ENCODE measurements at regions not wholly inside any gene's neighbourhood (a gene's known extent, or its start where the extent isn't known, plus 50 kb on each side); places are given as distances from the start of the nearest gene placed in this dataset.
A peak's percentile ranks its signal among the peaks of the same experiment; 100 is the strongest.

DNA sequence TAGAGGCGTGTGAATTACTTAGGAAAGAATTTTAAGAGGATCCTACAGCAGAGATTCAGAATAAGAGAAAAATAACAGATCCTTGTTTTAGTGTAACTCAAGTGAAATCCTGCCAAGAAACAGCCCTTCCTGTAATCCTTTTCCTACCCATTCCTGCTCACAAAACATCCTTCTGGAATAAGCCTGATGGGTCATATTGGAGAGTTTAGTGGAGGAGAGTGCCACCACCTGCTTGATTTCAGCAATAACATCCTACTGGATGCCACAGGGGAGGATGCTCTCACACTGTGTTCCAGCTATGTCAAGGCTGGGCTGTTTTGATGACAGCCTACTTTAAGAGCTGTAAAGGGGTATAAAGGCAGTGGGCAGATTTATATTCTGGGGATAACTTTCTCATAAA is 54.8 kb upstream of the CCDC178 start:
- 83 to 85% methylated on average over 1 of the region's 1 CpG for WGBS, 2 donors
- Histone ChIP-seq H3K4me3 (replicated peaks in 1 of 3) (no peak overlapping the region), H3K9me3 (no peaks in the 10 kb centered on the region), H3K36me3 (no peaks in the 10 kb centered on the region), H3K27me3 (no peaks in the 10 kb centered on the region), H3K4me1 (no peaks in the 10 kb centered on the region), H3K27ac (no peak overlapping the region)
- TF ChIP-seq CTCF (IDR thresholded peaks at IDR 0.05) = peak; percentile 19 to 86 (median 66)
- TF ChIP-seq POLR2A (IDR thresholded peaks at IDR 0.05) = no peak
- peak; percentile 36 to 50 for DNase-seq
- intact Hi-C loops (cut with DNase I) = loop anchor here (5.0 kb wide), 1 partner anchor 263 kb away; no protein-coding TSS in a partner anchor
